DND-41 (cell line): ENCODE measurements at regions not wholly inside any gene's neighbourhood (a gene's known extent, or its start where the extent isn't known, plus 50 kb on each side); places are given as distances from the start of the nearest gene placed in this dataset.

ENCODE experiments used
- ATAC-seq: fragments of 200-7000 bp; cut with Tn5 transposase; 3 replicates; pipeline ENCODE4 v1.9.1; 2021; ENCODE audit warnings: low read depth; ENCODE audit not compliant: insufficient read depth
- DNase-seq: peaks from one replicate; pipeline ENCODE4 v3.0.0-alpha.2; 2020
- H2AFZ ChIP-seq: 2 replicates; pipeline ENCODE4 v1.6.0; 2012; ENCODE audit warnings: low read depth, low read length
- H3K27ac ChIP-seq: 2 replicates; pipeline ENCODE4 v1.5.1; 2012; ENCODE audit warnings: low read length, inconsistent platforms
- H3K27me3 ChIP-seq: fragments of 200-600 bp; sonication (generic); 2 replicates; pipeline ENCODE4 v1.6.0; 2012; ENCODE audit warnings: low read length, mild to moderate bottlenecking, inconsistent platforms; ENCODE audit not compliant: insufficient read depth, poor library complexity
- H3K36me3 ChIP-seq: 2 replicates; pipeline ENCODE4 v1.5.1; 2012; ENCODE audit warnings: low read length, inconsistent platforms; ENCODE audit not compliant: insufficient read depth
- H3K4me1 ChIP-seq: 2 replicates; pipeline ENCODE4 v1.5.1; 2012; ENCODE audit warnings: mild to moderate bottlenecking, low read length; ENCODE audit not compliant: insufficient read depth
- H3K4me2 ChIP-seq: 2 replicates; pipeline ENCODE4 v1.6.0; 2012; ENCODE audit warnings: mild to moderate bottlenecking, moderate library complexity, low read length, inconsistent platforms; ENCODE audit not compliant: insufficient read depth
- H3K4me3 ChIP-seq, 2 experiments: fragments of 200-600 bp in 1 of 2; shearing (Covaris generic) in 1 of 2; 2 replicates each; pipeline ENCODE4 v1.5.1; 2012 to 2016; ENCODE audit warnings: inconsistent platforms in 2 of 2, low read length in 2 of 2, mild to moderate bottlenecking in 2 of 2, low read depth in 1 of 2, moderate library complexity in 1 of 2
- H3K79me2 ChIP-seq: 2 replicates; pipeline ENCODE4 v1.6.0; 2012; ENCODE audit warnings: low read length, inconsistent platforms; ENCODE audit not compliant: insufficient read depth
- H3K9ac ChIP-seq: 2 replicates; pipeline ENCODE4 v1.6.0; 2012; ENCODE audit warnings: low read depth, mild to moderate bottlenecking, inconsistent platforms, low read length, moderate library complexity
- H3K9me3 ChIP-seq: 2 replicates; pipeline ENCODE4 v1.5.1; 2012; ENCODE audit warnings: low read length, moderate library complexity, mild to moderate bottlenecking, inconsistent platforms; ENCODE audit not compliant: insufficient read depth, severe bottlenecking
- H4K20me1 ChIP-seq: 2 replicates; pipeline ENCODE4 v1.6.0; 2012; ENCODE audit warnings: low read length; ENCODE audit not compliant: insufficient read depth
- EZH2 ChIP-seq: IDR thresholded peaks from 3 replicates; pipeline ENCODE4 v1.6.1; 2012; ENCODE audit warnings: borderline replicate concordance, low read depth, mild to moderate bottlenecking, moderate library complexity, low read length, inconsistent platforms; ENCODE audit not compliant: severe bottlenecking
- TF ChIP-seq, protein P1 (sequence below): IDR thresholded peaks from 2 replicates; pipeline ENCODE4 v1.5.1; 2012; ENCODE audit warnings: borderline replicate concordance, low read length, moderate library complexity, mild to moderate bottlenecking; ENCODE audit not compliant: poor library complexity, severe bottlenecking; ENCODE audit errors: extremely low read depth

DNA sequence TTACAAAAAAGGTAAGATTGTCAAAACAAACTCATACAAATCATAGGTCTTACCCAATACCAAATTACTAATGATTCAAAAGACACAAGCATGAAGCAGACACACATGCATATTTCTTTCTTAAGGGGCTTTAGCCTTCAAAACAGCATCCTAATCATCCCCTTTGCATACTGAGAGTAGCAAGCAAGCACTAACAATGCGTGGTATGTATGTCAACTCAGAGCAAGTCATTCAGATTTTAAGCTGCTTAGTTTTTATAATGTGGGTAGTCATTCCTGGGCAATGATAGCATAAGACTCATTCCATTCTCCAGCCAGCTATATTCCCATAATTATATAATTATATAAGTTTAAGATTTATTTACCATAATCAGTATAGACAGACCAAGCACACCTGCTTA lies 219.6 kb downstream of the DKK2 start:
- no peak overlapping the region for H3K27ac ChIP-seq
- H3K4me3 ChIP-seq: no peak overlapping the region
- no peaks in the 10 kb centered on the region for H3K4me1 ChIP-seq
- H3K9me3 ChIP-seq: no peaks in the 10 kb centered on the region
- no peak overlapping the region for H3K4me2 ChIP-seq
- no peak overlapping the region for H2AFZ ChIP-seq
- ATAC-seq (no peak), DNase-seq (no peak)
- TF ChIP-seq, protein P1, sequence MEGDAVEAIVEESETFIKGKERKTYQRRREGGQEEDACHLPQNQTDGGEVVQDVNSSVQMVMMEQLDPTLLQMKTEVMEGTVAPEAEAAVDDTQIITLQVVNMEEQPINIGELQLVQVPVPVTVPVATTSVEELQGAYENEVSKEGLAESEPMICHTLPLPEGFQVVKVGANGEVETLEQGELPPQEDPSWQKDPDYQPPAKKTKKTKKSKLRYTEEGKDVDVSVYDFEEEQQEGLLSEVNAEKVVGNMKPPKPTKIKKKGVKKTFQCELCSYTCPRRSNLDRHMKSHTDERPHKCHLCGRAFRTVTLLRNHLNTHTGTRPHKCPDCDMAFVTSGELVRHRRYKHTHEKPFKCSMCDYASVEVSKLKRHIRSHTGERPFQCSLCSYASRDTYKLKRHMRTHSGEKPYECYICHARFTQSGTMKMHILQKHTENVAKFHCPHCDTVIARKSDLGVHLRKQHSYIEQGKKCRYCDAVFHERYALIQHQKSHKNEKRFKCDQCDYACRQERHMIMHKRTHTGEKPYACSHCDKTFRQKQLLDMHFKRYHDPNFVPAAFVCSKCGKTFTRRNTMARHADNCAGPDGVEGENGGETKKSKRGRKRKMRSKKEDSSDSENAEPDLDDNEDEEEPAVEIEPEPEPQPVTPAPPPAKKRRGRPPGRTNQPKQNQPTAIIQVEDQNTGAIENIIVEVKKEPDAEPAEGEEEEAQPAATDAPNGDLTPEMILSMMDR: no peak
- TF ChIP-seq EZH2: no peak
- no peak overlapping the region for H3K9ac ChIP-seq
- H3K79me2 ChIP-seq: no peaks in the 10 kb centered on the region
- H3K27me3 ChIP-seq: no peaks in the 10 kb centered on the region
- H4K20me1 ChIP-seq: no peaks in the 10 kb centered on the region
- no peaks in the 10 kb centered on the region for H3K36me3 ChIP-seq

DNA sequence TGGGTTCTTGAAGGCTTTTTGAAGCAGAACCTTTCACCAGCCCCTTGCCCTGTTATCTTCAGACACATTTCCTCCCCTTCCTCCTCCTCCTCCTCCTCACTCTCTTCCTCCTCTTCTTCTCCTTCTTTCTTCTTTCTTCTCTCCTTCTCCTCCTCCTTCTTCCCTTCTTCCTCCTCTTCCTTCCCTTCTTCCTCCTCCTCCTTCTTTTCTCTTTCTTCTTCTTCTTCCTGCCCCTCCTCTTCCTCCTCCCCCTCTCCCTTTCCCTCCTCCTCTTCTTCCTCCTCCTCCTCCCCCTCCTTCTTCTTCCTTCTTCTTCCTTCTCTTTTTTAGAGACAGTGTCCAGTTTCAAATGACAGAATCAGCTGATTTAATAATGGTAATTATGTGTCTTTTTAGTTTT lies 226.0 kb downstream of the DKK2 start:
- DNase-seq (no peak), ATAC-seq (no peak)
- no peaks in the 10 kb centered on the region for H3K9me3 ChIP-seq
- H3K9ac ChIP-seq: no peak overlapping the region
- no peaks in the 10 kb centered on the region for H3K36me3 ChIP-seq
- H3K79me2 ChIP-seq: no peaks in the 10 kb centered on the region
- H3K4me1 ChIP-seq: no peaks in the 10 kb centered on the region
- H2AFZ ChIP-seq: no peak overlapping the region
- H3K4me3 ChIP-seq: no peak overlapping the region
- H3K27ac ChIP-seq: no peak overlapping the region
- H3K27me3 ChIP-seq: no peaks in the 10 kb centered on the region
- no peak overlapping the region for H3K4me2 ChIP-seq
- TF ChIP-seq, protein P1: no peak
- TF ChIP-seq EZH2: no peak
- no peaks in the 10 kb centered on the region for H4K20me1 ChIP-seq

DNA sequence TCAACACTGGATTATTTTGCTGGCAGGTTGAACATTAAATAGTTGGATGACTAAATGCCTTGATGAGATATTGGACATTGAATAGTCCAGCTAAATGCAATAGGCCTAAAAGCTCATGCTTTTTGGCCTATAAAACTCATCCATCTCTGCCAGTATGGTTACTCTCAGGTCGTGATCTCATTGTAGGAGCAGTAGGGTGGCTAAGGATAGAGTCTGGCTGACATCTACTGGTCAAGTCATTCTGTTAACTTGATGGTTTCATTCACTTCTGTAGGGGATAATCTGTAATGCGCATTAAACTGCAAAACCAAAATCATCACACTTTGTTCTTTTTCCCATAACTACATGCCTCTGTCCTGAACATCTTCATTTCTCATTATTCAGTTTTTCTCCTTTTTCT lies 227.0 kb downstream of the DKK2 start:
- no peaks in the 10 kb centered on the region for H3K9me3 ChIP-seq
- no peaks in the 10 kb centered on the region for H3K36me3 ChIP-seq
- H3K9ac ChIP-seq: no peak overlapping the region
- H3K4me2 ChIP-seq: no peak overlapping the region
- ATAC-seq (peak; percentile 78), DNase-seq (peak; percentile 10)
- no peaks in the 10 kb centered on the region for H3K4me1 ChIP-seq
- TF ChIP-seq, protein P1: peak; percentile 57
- no peak for TF ChIP-seq EZH2
- no peaks in the 10 kb centered on the region for H3K27me3 ChIP-seq
- no peak overlapping the region for H2AFZ ChIP-seq
- H3K4me3 ChIP-seq: no peak overlapping the region
- no peaks in the 10 kb centered on the region for H4K20me1 ChIP-seq
- H3K79me2 ChIP-seq: no peaks in the 10 kb centered on the region
- H3K27ac ChIP-seq: no peak overlapping the region

DNA sequence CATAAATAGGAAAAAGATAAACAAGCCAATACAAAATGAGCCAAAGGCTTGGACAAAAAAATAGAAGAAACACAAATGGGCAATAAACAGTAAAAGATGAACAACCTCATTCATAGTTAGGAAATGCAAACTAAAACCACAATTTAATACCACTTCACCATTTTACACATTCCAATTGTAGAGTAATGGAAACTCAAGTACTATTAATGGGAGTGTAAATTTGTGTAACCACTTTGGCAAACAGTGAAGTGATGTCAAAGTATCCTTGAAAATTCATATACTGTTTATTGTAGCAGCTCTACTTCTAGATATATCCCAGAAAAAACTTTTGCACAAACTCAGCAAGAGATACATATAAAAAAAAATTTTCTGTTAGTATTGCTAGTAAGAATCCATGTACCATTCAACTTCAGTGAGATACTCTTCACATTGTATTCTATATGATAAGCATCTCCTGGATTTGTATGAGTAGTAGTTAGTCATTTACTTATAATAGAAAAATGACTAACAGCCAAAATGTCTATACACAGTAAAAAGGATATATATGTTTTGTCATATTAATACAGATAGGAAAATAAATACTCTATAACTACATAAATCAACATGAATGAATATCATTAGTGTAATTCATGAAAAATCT lies 229.8 kb downstream of the DKK2 start:
- Histone ChIP-seq H3K4me3 (no peak overlapping the region), H2AFZ (no peak overlapping the region), H3K79me2 (no peaks in the 10 kb centered on the region), H3K27me3 (no peaks in the 10 kb centered on the region), H4K20me1 (no peaks in the 10 kb centered on the region), H3K36me3 (no peaks in the 10 kb centered on the region), H3K9ac (no peak overlapping the region), H3K27ac (no peak overlapping the region), H3K9me3 (no peaks in the 10 kb centered on the region), H3K4me1 (no peaks in the 10 kb centered on the region), H3K4me2 (no peak overlapping the region)
- ATAC-seq (no peak), DNase-seq (no peak)
- TF ChIP-seq EZH2: no peak
- TF ChIP-seq, protein P1: no peak
